OCI-LY3 (cell line): ENCODE measurements at regions not wholly inside any gene's neighbourhood (a gene's known extent, or its start where the extent isn't known, plus 50 kb on each side); places are given as distances from the start of the nearest gene placed in this dataset.

Experiments used
- CTCF ChIP-seq: fragments of 200-600, 300-600 bp; sonication (generic); IDR thresholded peaks from 2 replicates; pipeline ENCODE4 v1.5.1; 2014; ENCODE audit warnings: antibody characterized with exemption, low read length, low read depth
- EZH2phosphoT487 ChIP-seq: fragments of 200-600 bp; shearing (Covaris generic); IDR thresholded peaks from 2 replicates; pipeline ENCODE4 v1.6.1; 2018; ENCODE audit warnings: antibody characterized with exemption, mixed run types, low read depth

GRCh38 chr17:70446446-70446845 is 277.1 kb downstream of the KCNJ2 start:
- TF ChIP-seq CTCF (no peak), EZH2phosphoT487 (no peak)
